Kidney (tissue), 13 donors: ENCODE measurements at regions not wholly inside any gene's neighbourhood (a gene's known extent, or its start where the extent isn't known, plus 50 kb on each side); places are given as distances from the start of the nearest gene placed in this dataset.

Experiments used
- DNase-seq, 5 donors: peaks; one replicate each; pipeline ENCODE4 v3.0.0-alpha.2; 2013 to 2020
- FAIRE-seq: peaks from 2 replicates; lab custom pipeline; 2012; peaks lifted over from hg19 to GRCh38; lab: Jason Lieb, UNC
- H3K27ac ChIP-seq, 2 donors: one replicate each; pipeline ENCODE4 v1.7.0; 2013; ENCODE audit warnings: low read depth in 2 of 2, low read length in 2 of 2, inconsistent platforms in 1 of 2
- H3K27me3 ChIP-seq: one replicate; pipeline ENCODE4 v1.7.1; 2013; ENCODE audit warnings: low read length, inconsistent platforms; ENCODE audit not compliant: control insufficient read depth, insufficient read depth
- H3K36me3 ChIP-seq, 3 donors: one replicate each; pipeline versions ENCODE4 v1.7.0 to v1.7.1; 2013; ENCODE audit warnings: low read length in 3 of 3, control low read depth in 1 of 3, inconsistent platforms in 1 of 3; ENCODE audit not compliant: insufficient read depth in 3 of 3, control insufficient read depth in 2 of 3
- H3K4me1 ChIP-seq, 3 donors: one replicate each; pipeline versions ENCODE4 v1.7.0 to v1.7.1; 2013; ENCODE audit warnings: low read length in 3 of 3, inconsistent platforms in 1 of 3, low read depth in 1 of 3; ENCODE audit not compliant: control insufficient read depth in 2 of 3, insufficient read depth in 2 of 3
- H3K4me3 ChIP-seq, 3 donors: one replicate each; pipeline versions ENCODE4 v1.7.0 to v1.8.1; 2013; ENCODE audit warnings: low read length in 3 of 3, control low read depth in 1 of 3, inconsistent platforms in 1 of 3
- H3K9ac ChIP-seq, 3 donors: one replicate each; pipeline versions ENCODE4 v1.7.0 to v1.7.1; 2013; ENCODE audit warnings: low read length in 3 of 3, control low read depth in 1 of 3, inconsistent platforms in 1 of 3
- H3K9me3 ChIP-seq, 3 donors: one replicate each; pipeline versions ENCODE4 v1.7.0 to v1.7.1; 2013; ENCODE audit warnings: low read length in 3 of 3, control low read depth in 1 of 3, inconsistent platforms in 1 of 3; ENCODE audit not compliant: control insufficient read depth in 2 of 3, insufficient read depth in 1 of 3
- CTCF ChIP-seq: IDR thresholded peaks from 3 replicates; pipeline ENCODE4 v1.5.1; 2012; ENCODE audit warnings: mild to moderate bottlenecking, moderate library complexity, borderline replicate concordance; ENCODE audit not compliant: insufficient read depth; ENCODE audit errors: extremely low read depth
- intact Hi-C: fragments of 100-400 bp; cut with DNase I; formaldehyde crosslinking; loops from one replicate; pipeline ENCODE4 v1.11.1; 2022
- donor health status: control.
- donor health status: control.
- donor health status: control.
- donor health status: control.
- donor health status: control.
- donor health status: DM: yes; HTN: yes; CAD: no.
- donor health status: Normal renal cell carcinoma (clear cell type).

- FAIRE-seq (no peak), DNase-seq (no peak)
- H3K27ac ChIP-seq: no peak overlapping the region
- intact Hi-C loops: no loop called here
- H3K4me3 ChIP-seq: no peak overlapping the region
- H3K9me3 ChIP-seq: no peaks in the 10 kb centered on the region
- no peak for TF ChIP-seq CTCF
- no peaks in the 10 kb centered on the region for H3K36me3 ChIP-seq
- no peaks in the 10 kb centered on the region for H3K27me3 ChIP-seq
- no peak overlapping the region for H3K9ac ChIP-seq
- peaks cover 0 to 4% (median 3%) of the 10 kb centered on the region in 3 donors for H3K4me1 ChIP-seq
Observed at GRCh38 chr3:59576606-59577005, 526.8 kb upstream of the CFAP20DC start.

- peaks cover 0 to 4% (median 3%) of the 10 kb centered on the region in 3 donors for H3K4me1 ChIP-seq
- DNase-seq (peak; percentile 87 to 91 (median 91)), FAIRE-seq (peak; percentile 95)
- H3K36me3 ChIP-seq: no peaks in the 10 kb centered on the region
- H3K27ac ChIP-seq: no peak overlapping the region
- no peaks in the 10 kb centered on the region for H3K9me3 ChIP-seq
- TF ChIP-seq CTCF: peak; percentile 97
- intact Hi-C loops: no loop called here
- H3K9ac ChIP-seq: no peak overlapping the region
- H3K27me3 ChIP-seq: no peaks in the 10 kb centered on the region
- H3K4me3 ChIP-seq: no peak overlapping the region
Observed at GRCh38 chr3:59575113-59576001, 525.5 kb upstream of the CFAP20DC start.

GRCh38 chr3:59573911-59574310, 524.1 kb upstream of the CFAP20DC start:
- no peaks in the 10 kb centered on the region for H3K27me3 ChIP-seq
- intact Hi-C loops: loop anchor here (5.0 kb wide), 1 partner anchor 288 kb away; no protein-coding TSS in a partner anchor

More at GRCh38 chr3:59573911-59574310, 524.1 kb upstream of the CFAP20DC start:
- no peaks in the 10 kb centered on the region for H3K9me3 ChIP-seq
- H3K36me3 ChIP-seq: no peaks in the 10 kb centered on the region
- no peak overlapping the region for H3K9ac ChIP-seq
- H3K27ac ChIP-seq: no peak overlapping the region
- FAIRE-seq (no peak), DNase-seq (no peak)
- peaks cover 0 to 4% (median 3%) of the 10 kb centered on the region in 3 donors for H3K4me1 ChIP-seq
- TF ChIP-seq CTCF: no peak
- H3K4me3 ChIP-seq: no peak overlapping the region
